ENCODE measurements at regions not wholly inside any gene's neighbourhood (a gene's known extent, or its start where the extent isn't known, plus 50 kb on each side); places are given as distances from the start of the nearest gene placed in this dataset.
"Not testable (repeated sequence)": the region's sequence is repeated elsewhere in the genome, so short reads cannot be mapped to it uniquely, and the experiment has no call there.

DNA sequence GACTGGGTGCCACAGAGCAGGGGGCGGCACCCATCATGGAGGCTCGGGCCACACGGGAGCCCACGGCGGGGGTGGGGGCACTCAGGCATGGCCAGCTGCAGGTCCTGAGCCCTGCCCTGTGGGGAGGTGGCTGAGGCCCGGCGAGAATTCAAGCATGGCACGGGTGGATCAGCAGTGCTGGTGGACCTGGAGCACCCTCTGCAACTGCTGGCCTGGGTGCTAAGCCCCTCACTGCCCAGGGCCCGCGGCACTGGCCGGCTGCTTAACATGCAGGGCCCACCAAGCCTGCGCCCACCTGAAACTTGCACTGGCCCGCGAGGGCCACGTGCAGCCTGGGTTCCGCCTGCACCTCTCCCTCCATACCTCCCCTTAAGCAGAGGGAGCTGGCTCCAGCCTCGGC, 258.6 kb downstream of the CENPC start:
- no peak for TF ChIP-seq CTCF (conservative IDR thresholded peaks at IDR 0.05)
- H3K4me1 Mint-ChIP-seq (ENCODE audit: unreplicated experiment) = peaks cover 10% of the 10 kb centered on the region
- H3K9me3 Mint-ChIP-seq = peaks cover 7% of the 10 kb centered on the region
- no peak for DNase-seq (ENCODE audit: extremely low spot score, unreplicated experiment)
- H3K4me3 Mint-ChIP-seq = no peak overlapping the region
- H3K27ac Mint-ChIP-seq = no peak overlapping the region
- no peaks in the 10 kb centered on the region for H3K36me3 Mint-ChIP-seq
- H3K27me3 Mint-ChIP-seq = no peaks in the 10 kb centered on the region

- peaks cover 10% of the 10 kb centered on the region for H3K9me3 Mint-ChIP-seq
- DNase-seq (ENCODE audit: extremely low spot score, unreplicated experiment) = no peak
- no peaks in the 10 kb centered on the region for H3K36me3 Mint-ChIP-seq
- no peaks in the 10 kb centered on the region for H3K27me3 Mint-ChIP-seq
- no peak for TF ChIP-seq CTCF (conservative IDR thresholded peaks at IDR 0.05)
- no peak overlapping the region for H3K4me3 Mint-ChIP-seq
- H3K27ac Mint-ChIP-seq = no peak overlapping the region
- H3K4me1 Mint-ChIP-seq (ENCODE audit: unreplicated experiment) = no peaks in the 10 kb centered on the region
Observed at GRCh38 chr4:67282749-67283148, 262.6 kb downstream of the CENPC start.

DNA sequence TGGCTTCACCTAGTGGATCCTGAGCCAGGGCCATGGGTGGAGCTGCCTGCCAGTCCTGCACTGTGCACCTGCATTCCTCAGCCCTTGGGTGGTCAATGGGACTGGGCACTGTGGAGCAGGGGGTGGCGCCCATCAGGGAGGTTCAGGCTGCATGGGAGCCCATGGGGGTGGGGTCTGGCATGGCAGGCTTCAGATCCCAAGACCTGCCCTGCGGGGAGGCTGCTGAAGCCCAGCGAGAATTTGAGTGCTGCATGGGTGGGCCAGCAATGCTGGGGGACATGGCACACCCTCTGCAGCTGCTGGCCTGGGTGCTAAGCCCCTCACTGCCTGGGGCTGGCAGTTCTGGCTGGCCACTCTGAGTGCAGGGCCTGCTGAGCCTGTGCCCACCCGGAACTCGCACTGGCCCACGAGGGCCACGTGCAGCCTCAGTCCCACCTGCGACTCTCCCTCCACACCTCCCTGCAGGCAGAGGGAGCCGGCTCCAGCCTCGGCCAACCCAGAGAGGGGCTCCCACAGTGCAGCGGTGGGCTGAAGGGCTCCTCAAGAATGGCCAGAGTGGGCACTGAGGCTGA, 270.0 kb downstream of the CENPC start:
- TF ChIP-seq CTCF (conservative IDR thresholded peaks at IDR 0.05) = no peak
- Mint-ChIP-seq H3K36me3 (no peaks in the 10 kb centered on the region), H3K4me1 (ENCODE audit: unreplicated experiment) (no peaks in the 10 kb centered on the region), H3K27ac (no peak overlapping the region), H3K9me3 (peaks cover 12% of the 10 kb centered on the region), H3K27me3 (no peaks in the 10 kb centered on the region), H3K4me3 (no peak overlapping the region)
- no peak for DNase-seq (ENCODE audit: extremely low spot score, unreplicated experiment)

GRCh38 chr4:67274671-67275070, 270.6 kb downstream of the CENPC start:
- not testable (repeated sequence) for H3K27me3 Mint-ChIP-seq; H3K4me1 Mint-ChIP-seq (ENCODE audit: unreplicated experiment); H3K4me3 Mint-ChIP-seq; H3K27ac Mint-ChIP-seq; H3K36me3 Mint-ChIP-seq; DNase-seq (ENCODE audit: extremely low spot score, unreplicated experiment)
- peaks cover 18% of the 10 kb centered on the region for H3K9me3 Mint-ChIP-seq

DNA sequence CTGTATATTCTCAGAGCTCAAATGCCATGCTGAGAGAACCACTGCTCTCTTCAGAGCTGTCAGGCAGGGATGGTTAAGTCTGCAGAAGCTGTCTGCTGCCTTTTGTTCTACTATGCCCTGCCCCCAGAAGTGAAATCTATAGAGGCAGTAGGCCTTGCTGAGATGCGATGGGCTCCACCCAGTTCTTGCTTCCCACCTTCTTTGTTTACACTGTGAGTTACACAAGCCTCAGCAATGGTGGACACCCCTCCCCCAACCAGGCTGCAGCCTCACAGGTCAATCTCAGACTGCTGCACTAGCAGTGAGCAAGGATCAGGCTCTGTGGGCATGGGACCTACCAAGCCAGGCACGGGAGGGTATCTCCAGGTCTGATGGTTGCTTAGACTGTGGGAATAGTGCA, 271.6 kb downstream of the CENPC start:
- Mint-ChIP-seq H3K36me3 (no peaks in the 10 kb centered on the region), H3K4me3 (no peak overlapping the region), H3K27me3 (no peaks in the 10 kb centered on the region), H3K4me1 (ENCODE audit: unreplicated experiment) (no peaks in the 10 kb centered on the region), H3K9me3 (peaks cover 20% of the 10 kb centered on the region), H3K27ac (no peak overlapping the region)
- TF ChIP-seq CTCF (conservative IDR thresholded peaks at IDR 0.05) = no peak
- no peak for DNase-seq (ENCODE audit: extremely low spot score, unreplicated experiment)

DNA sequence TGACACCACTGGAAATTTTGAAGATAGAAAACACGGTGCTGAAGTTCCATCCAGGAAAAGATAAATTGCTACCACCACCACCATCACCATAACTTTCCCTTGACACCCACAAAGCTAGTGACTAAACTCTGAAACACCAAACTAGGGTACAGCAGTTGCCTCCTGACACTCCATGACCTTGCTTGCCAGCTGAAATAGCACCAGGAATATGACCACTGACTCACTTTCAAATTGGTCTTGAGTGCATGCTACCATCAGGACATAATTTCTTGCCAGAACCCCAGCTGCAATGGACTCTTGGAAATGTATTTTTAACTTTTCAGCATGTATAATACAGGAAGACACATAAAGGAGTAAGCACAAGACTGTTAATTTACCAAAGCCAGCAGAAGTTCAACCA, 283.3 kb downstream of the CENPC start:
- no peak overlapping the region for H3K4me3 Mint-ChIP-seq

More for the DNA sequence above, 283.3 kb downstream of the CENPC start:
- DNase-seq (ENCODE audit: extremely low spot score, unreplicated experiment) = no peak
- no peak for TF ChIP-seq CTCF (conservative IDR thresholded peaks at IDR 0.05)
- Mint-ChIP-seq H3K27me3 (no peaks in the 10 kb centered on the region), H3K4me1 (ENCODE audit: unreplicated experiment) (no peaks in the 10 kb centered on the region), H3K36me3 (no peaks in the 10 kb centered on the region), H3K27ac (no peak overlapping the region), H3K9me3 (no peaks in the 10 kb centered on the region)
